CD1c-positive myeloid dendritic cell (primary cell): ENCODE measurements at regions not wholly inside any gene's neighbourhood (a gene's known extent, or its start where the extent isn't known, plus 50 kb on each side); places are given as distances from the start of the nearest gene placed in this dataset.
A peak's percentile ranks its signal among the peaks of the same experiment; 100 is the strongest.

Source experiments
- DNase-seq: peaks from one replicate; pipeline ENCODE4 v3.0.0-alpha.2; 2016; ENCODE audit errors: extremely low spot score

- no peak for DNase-seq
These were observed 278.4 kb upstream of the SNX7 start for GRCh38 chr1:98382986-98383740.

- no peak for DNase-seq
These were observed 278.9 kb upstream of the SNX7 start for GRCh38 chr1:98382586-98382985.

- DNase-seq, result no peak
These were observed 287.4 kb upstream of the SNX7 start for GRCh38 chr1:98374098-98374497.

GRCh38 chr1:98373056-98373455 lies 288.5 kb upstream of the SNX7 start:
- peak; percentile 18 for DNase-seq

- DNase-seq, result no peak
These were observed 289.8 kb upstream of the SNX7 start for GRCh38 chr1:98371764-98372163.

GRCh38 chr1:98369463-98369862 lies 292.1 kb upstream of the SNX7 start:
- DNase-seq, result no peak

- no peak for DNase-seq
These were observed 292.5 kb upstream of the SNX7 start for GRCh38 chr1:98368995-98369394.

GRCh38 chr1:98367426-98367825 lies 294.1 kb upstream of the SNX7 start:
- DNase-seq, result no peak

GRCh38 chr1:98366343-98366742 lies 295.2 kb upstream of the SNX7 start:
- DNase-seq, result no peak

- DNase-seq, result peak; percentile 43
These were observed 297.0 kb upstream of the SNX7 start for GRCh38 chr1:98364544-98364943.

- no peak for DNase-seq
These were observed 300.7 kb upstream of the SNX7 start for GRCh38 chr1:98360864-98361263.

- no peak for DNase-seq
These were observed 305.7 kb upstream of the SNX7 start for GRCh38 chr1:98355656-98356383.

- DNase-seq, result no peak
These were observed 309.1 kb upstream of the SNX7 start for GRCh38 chr1:98352378-98352777.

- no peak for DNase-seq
These were observed 310.0 kb upstream of the SNX7 start for GRCh38 chr1:98351561-98351960.

- DNase-seq, result no peak
These were observed 316.1 kb upstream of the SNX7 start for GRCh38 chr1:98345417-98345816.

GRCh38 chr1:98344731-98345130 lies 316.8 kb upstream of the SNX7 start:
- DNase-seq, result no peak

- DNase-seq, result no peak
These were observed 319.0 kb upstream of the SNX7 start for GRCh38 chr1:98342566-98342965.

GRCh38 chr1:98340511-98340910 lies 321.0 kb upstream of the SNX7 start:
- DNase-seq, result no peak

GRCh38 chr1:98336472-98337083 lies 324.9 kb upstream of the SNX7 start:
- DNase-seq, result no peak

GRCh38 chr1:98333936-98334335 lies 327.6 kb upstream of the SNX7 start:
- DNase-seq, result no peak

GRCh38 chr1:98333406-98333805 lies 328.1 kb upstream of the SNX7 start:
- DNase-seq, result no peak

- no peak for DNase-seq
These were observed 329.7 kb upstream of the SNX7 start for GRCh38 chr1:98331718-98332311.

- no peak for DNase-seq
These were observed 330.3 kb upstream of the SNX7 start for GRCh38 chr1:98331243-98331642.
